ENCODE measurements at regions not wholly inside any gene's neighbourhood (a gene's known extent, or its start where the extent isn't known, plus 50 kb on each side); places are given as distances from the start of the nearest gene placed in this dataset.

DNA sequence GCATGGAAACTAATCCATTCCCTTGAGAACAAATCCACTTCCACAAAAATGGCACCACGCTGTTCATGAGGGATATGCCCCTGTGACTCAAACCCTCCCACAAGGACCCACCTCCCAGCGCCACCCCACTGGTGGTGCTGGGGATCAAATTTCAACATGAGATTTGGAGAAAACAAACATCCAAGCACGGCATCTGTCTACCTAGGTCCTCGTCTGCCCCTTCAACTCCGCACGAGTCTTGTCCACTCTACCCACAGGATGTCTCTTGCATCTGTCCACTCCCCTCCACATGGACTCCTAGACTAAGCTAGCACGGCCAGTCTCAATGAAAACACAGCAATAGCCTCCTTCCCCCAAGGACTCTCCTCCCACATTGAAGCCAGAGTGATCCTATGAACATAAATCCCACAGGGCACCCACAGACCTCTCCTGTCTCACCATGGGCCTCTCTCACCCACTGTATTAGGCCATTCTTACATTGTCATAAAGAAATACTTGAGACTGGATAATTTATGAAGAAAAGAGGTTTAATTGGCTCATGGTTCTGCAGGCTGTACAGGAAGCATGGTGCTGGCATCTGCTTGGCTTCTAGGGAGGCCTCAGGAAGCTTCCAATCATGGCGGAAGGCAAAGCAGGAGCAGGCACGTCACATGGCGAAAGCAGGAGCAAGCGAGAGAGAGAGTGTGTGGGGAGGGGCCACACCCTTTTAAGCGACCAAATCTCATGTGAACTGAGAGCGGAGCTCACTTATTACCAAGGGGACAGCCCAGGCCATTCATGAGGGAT is 101.4 kb downstream of the TOMM20 start:
- no peak for FAIRE-seq
- no peak for DNase-seq (ENCODE audit: insufficient read length, low spot score)

- DNase-seq (ENCODE audit: insufficient read length, low spot score): no peak
Measured at GRCh38 chr1:235025422-235025984, 103.1 kb downstream of the TOMM20 start.

DNA sequence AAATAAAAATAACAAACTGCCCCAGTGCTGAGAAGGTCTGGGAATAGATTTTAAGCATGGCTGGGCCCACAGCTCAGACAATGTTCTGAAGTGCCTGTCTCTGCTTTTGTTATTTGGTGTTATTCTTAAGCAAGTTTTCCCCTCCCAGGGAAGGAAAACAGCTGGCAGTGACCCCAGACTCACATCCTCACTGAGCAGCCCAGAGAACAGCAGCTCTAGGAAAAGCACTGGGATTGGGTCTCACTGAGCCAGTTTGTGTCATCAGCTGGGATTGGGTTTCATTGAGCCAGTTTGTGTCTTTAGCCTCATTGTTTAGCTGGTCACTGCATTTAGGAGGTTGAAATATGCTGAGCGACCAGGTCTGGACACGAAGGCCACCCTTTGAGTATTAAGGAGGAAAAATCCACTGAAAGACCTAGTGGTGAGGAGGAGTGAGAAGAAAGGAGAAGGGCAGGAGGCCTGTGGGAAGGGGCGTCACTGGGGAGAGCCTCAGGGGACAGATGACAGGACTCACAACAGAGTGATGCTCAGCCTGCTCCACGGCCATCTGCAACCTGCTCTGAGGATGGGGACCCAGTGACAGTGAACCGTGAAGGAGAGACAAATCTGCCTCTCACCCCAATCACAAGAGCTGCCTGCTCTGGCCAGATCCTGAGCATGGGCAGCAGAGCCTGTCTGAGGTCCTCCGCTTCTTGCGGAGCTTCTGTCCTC is 103.8 kb downstream of the TOMM20 start:
- no peak for DNase-seq (ENCODE audit: insufficient read length, low spot score)
- no peak for FAIRE-seq

More at GRCh38 chr1:235025422-235025984, 103.1 kb downstream of the TOMM20 start:
- FAIRE-seq: no peak

GRCh38 chr1:235023711-235024439 is 104.8 kb downstream of the TOMM20 start:
- DNase-seq (ENCODE audit: insufficient read length, low spot score): no peak
- FAIRE-seq: no peak

DNA sequence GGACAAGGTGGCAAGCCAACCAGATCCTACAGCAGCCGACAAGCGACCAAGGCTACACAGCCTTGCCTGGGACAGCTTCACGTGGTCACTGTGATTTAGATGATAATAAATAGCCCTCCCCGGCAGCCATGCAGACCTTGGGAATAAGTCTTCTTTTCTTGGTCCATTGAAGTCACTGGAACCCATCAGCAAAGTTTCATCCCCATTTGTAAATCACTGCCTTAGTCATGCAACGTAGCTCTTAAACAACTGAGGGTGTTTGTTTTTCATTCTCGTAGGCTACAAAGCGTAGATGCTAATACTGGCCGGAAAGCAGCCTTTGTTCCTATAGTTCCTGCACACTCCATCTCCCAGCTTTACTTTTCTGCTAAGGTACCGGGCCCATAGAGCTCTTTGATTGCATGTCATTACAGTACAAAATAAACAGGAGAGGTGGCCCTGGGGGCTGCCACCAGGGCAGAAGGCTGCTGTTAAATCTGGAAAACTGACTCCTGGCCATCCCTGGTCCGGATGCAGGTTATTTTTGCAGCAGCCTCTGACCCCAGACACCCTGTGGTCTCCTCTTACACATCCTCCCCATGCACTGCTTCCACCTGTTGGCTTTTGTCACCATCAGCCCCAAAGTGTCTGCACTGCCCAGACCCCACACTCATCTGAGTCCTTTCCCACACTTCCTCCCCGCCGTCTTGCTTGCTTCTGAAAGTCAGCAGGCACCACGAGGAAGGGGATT is 105.5 kb downstream of the TOMM20 start:
- no peak for FAIRE-seq
- no peak for DNase-seq (ENCODE audit: insufficient read length, low spot score)

GRCh38 chr1:235022341-235022980 is 106.2 kb downstream of the TOMM20 start:
- DNase-seq (ENCODE audit: insufficient read length, low spot score): no peak

DNA sequence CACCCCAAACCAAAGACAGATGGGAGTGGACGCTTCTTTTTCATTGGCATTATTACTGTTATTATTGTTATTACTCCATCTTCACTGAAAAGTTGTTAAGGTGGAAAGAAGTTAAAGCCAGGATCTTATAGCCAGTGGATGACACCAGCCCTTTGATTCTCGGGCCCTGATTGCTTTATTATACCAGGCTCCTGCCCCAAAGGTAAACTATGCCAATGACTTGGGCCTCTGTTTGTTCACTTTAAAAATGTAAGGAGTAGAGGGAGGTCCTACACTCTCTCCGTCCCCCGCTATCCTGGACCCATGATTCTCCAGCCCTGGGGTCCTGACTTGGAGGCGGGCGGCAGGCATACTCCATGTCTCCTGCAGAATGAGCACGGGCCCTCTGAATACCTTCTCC is 106.8 kb downstream of the TOMM20 start:
- FAIRE-seq: no peak
- no peak for DNase-seq (ENCODE audit: insufficient read length, low spot score)

More at GRCh38 chr1:235022341-235022980, 106.2 kb downstream of the TOMM20 start:
- no peak for FAIRE-seq

GRCh38 chr1:235021321-235021720 is 107.3 kb downstream of the TOMM20 start:
- FAIRE-seq: no peak

DNA sequence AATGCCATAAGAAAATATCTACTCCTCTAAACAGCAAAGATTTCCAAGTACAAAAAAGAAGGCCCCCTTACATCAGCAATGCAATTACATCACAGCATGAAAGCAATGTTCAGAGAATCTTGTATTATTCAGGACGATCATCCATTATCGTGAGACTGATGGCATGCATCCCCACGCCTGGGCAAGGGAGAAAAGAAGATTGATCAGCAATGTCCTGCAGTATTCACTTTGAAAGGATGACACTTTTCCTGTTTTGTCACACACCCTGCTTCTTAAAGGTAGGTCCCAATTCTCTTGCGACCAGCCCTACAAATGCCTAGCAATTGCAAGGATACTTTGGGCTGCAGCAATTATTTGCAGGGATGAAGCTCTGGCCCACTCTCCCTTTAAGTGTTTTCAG is 108.7 kb downstream of the TOMM20 start:
- FAIRE-seq: no peak
- DNase-seq (ENCODE audit: insufficient read length, low spot score): no peak

More at GRCh38 chr1:235021321-235021720, 107.3 kb downstream of the TOMM20 start:
- no peak for DNase-seq (ENCODE audit: insufficient read length, low spot score)

GRCh38 chr1:235019471-235019870 is 109.2 kb downstream of the TOMM20 start:
- FAIRE-seq: no peak

DNA sequence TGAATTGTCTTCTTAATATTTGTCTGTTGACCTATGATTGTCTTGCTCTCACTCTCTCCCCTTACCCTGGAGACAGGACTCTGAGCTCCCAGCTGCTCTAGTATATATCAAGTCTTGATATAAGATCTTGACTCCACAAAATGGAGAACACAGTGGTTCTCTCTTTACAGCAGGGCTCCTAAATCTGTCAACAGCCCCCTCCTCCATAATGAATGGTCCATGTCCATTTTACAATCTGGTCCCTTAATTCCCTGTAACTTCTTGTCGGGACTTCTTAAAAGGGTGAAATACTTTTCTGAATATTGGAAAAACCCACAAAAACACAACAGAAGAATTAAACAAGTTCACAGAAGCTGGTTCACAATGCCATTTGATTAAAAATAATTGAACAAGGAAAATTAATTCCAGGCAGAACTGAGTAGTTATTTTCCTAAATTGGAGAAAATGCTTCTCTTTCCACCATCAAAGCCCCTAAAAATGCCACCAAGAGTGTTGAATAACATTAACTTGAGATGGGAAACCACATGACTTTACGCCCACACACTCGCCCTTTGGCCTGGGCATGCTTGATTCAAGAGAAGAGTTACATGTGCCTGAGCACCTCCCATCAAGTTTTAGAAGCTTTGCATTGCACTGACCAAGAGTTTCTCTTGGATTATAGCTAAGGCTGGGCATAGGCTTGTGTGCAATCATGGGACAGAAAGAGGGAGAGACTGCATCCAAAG is 109.8 kb downstream of the TOMM20 start:
- FAIRE-seq (no peak), DNase-seq (ENCODE audit: insufficient read length, low spot score) (no peak)

More at GRCh38 chr1:235019471-235019870, 109.2 kb downstream of the TOMM20 start:
- DNase-seq (ENCODE audit: insufficient read length, low spot score): no peak

- FAIRE-seq (no peak), DNase-seq (ENCODE audit: insufficient read length, low spot score) (peak; percentile 39)
Measured at GRCh38 chr1:235018161-235018560, 110.5 kb downstream of the TOMM20 start.

- DNase-seq (ENCODE audit: insufficient read length, low spot score) (no peak), FAIRE-seq (no peak)
Measured at GRCh38 chr1:235017719-235018118, 110.9 kb downstream of the TOMM20 start.

- DNase-seq (ENCODE audit: insufficient read length, low spot score) (no peak), FAIRE-seq (no peak)
Measured at GRCh38 chr1:235017191-235017590, 111.4 kb downstream of the TOMM20 start.

GRCh38 chr1:235015291-235015985 is 113.2 kb downstream of the TOMM20 start:
- FAIRE-seq: no peak
- no peak for DNase-seq (ENCODE audit: insufficient read length, low spot score)

GRCh38 chr1:235014756-235015155 is 113.9 kb downstream of the TOMM20 start:
- no peak for FAIRE-seq
- no peak for DNase-seq (ENCODE audit: insufficient read length, low spot score)

DNA sequence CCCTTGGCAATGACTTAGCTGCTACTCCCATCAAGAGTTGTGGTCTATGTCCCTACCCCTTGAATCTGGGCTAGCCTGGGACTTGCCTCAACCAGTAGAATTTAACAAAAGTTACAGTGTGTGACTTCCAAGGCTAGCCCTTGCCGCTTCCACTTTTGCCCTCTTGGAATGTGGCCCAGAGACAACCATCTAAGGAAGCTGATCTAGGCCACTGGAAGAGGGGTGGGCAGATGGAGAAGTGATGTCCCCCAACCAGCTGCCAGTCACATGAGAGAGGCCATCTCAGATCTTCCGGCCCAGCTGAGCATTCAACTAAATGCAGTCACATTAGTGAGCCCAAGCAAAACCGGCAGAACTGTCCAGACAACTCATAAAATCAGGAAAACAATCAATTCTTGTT is 115.1 kb downstream of the TOMM20 start:
- FAIRE-seq (no peak), DNase-seq (ENCODE audit: insufficient read length, low spot score) (no peak)

DNA sequence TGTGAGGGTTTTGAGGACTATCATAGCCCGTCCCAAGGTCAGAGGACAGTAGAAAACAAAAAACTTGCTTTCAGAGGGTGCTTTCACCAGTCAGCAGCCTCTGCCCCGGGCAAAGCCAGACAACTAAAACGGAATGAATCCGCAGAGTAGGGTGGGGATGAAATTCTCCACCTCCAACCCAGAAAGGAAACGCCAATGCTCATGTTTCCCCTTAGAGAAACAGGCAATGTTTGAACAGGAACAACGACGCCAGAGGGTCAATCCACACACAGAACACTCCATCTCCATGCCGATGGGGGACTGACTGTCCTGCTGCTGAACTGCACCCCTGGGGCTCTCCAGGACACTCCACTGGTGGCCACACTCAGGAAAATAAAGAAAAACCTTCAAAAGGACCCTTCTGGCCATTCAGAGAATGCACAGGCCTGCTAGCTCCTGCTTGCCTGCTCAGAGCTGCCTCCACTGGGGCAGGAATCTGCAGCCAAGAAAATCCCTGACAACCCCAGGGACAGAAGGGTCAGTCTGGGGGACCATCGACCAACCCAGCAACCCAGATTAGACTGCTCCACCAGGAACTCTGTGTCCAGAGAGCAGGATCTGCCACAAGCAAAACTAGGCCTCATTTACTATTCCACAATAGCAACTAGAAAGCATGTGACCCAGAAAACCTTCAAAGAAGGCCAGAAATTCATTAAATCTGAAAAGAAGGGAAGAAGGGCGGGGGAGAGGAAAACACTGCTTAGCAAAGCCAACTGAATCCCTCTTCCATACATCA is 116.0 kb downstream of the TOMM20 start:
- DNase-seq (ENCODE audit: insufficient read length, low spot score) (no peak), FAIRE-seq (no peak)

All from HTR-8/SVneo (cell line).